ENCODE measurements at regions not wholly inside any gene's neighbourhood (a gene's known extent, or its start where the extent isn't known, plus 50 kb on each side); places are given as distances from the start of the nearest gene placed in this dataset.

GRCh38 chr12:20099395-20100183, 268.7 kb upstream of the PDE3A start:
- TF ChIP-seq CTCF (conservative IDR thresholded peaks at IDR 0.05; ENCODE audit: low read length), result no peak
- TF ChIP-seq EZH2phosphoT487 (IDR thresholded peaks at IDR 0.05; ENCODE audit: borderline replicate concordance, low read depth, low read length), result no peak
